HCT116 (cell line): ENCODE measurements at regions not wholly inside any gene's neighbourhood (a gene's known extent, or its start where the extent isn't known, plus 50 kb on each side); places are given as distances from the start of the nearest gene placed in this dataset.

ENCODE experiments used
- ELF1 ChIP-seq: IDR thresholded peaks from 2 replicates; pipeline ENCODE4 v1.6.1; 2012; ENCODE audit warnings: low read depth, borderline replicate concordance
- EZH2 ChIP-seq: fragments of 200-600 bp; sonication (generic); IDR thresholded peaks from 2 replicates; pipeline ENCODE4 v1.6.1; 2017; ENCODE audit warnings: antibody characterized with exemption, mixed run types
- EZH2phosphoT487 ChIP-seq: fragments of 200-600 bp; IDR thresholded peaks from 2 replicates; pipeline ENCODE4 v1.6.1; 2018; ENCODE audit warnings: antibody characterized with exemption, borderline replicate concordance
- FOSL1 ChIP-seq: IDR thresholded peaks from 2 replicates; pipeline ENCODE4 v1.6.1; 2012; ENCODE audit warnings: low read depth
- JUND ChIP-seq: IDR thresholded peaks from 2 replicates; pipeline ENCODE4 v1.6.1; 2012
- POLR2A ChIP-seq: IDR thresholded peaks from 2 replicates; pipeline ENCODE4 v1.7.0; 2011; ENCODE audit warnings: borderline replicate concordance; ENCODE audit not compliant: insufficient read depth, insufficient read length; ENCODE audit errors: extremely low read depth
- POLR2AphosphoS5 ChIP-seq: IDR thresholded peaks from 2 replicates; pipeline ENCODE4 v1.6.1; 2011; ENCODE audit warnings: mild to moderate bottlenecking, low read depth, low read length, moderate library complexity
- REST ChIP-seq: IDR thresholded peaks from 2 replicates; pipeline ENCODE4 v1.6.1; 2012; ENCODE audit warnings: low read depth
- SIN3A ChIP-seq: IDR thresholded peaks from 2 replicates; pipeline ENCODE4 v1.6.1; 2012; ENCODE audit warnings: low read depth
- SP1 ChIP-seq: IDR thresholded peaks from 2 replicates; pipeline ENCODE4 v1.6.1; 2012; ENCODE audit warnings: low read depth
- ZNF274 ChIP-seq: fragments of 200-500 bp; sonication (Bioruptor generic); IDR thresholded peaks from 2 replicates; pipeline ENCODE4 v1.6.1; 2014; ENCODE audit warnings: mild to moderate bottlenecking, low read depth, low read length, inconsistent platforms
- TF ChIP-seq, protein P1 (sequence below), 3 experiments: fragments of 200-600 bp in 1 of 3; sonication (generic) in 1 of 3; IDR thresholded peaks in 2 of 3; conservative IDR thresholded peaks in 1 of 3; 2 replicates each; pipeline ENCODE4 v1.5.1; 2012 to 2017; ENCODE audit warnings: low read depth in 2 of 3, low read length in 2 of 3, antibody characterized with exemption in 1 of 3, borderline replicate concordance in 1 of 3, control low read depth in 1 of 3, mild to moderate bottlenecking in 1 of 3, mixed read lengths in 1 of 3, mixed run types in 1 of 3, moderate library complexity in 1 of 3; ENCODE audit not compliant: insufficient read depth in 1 of 3

DNA sequence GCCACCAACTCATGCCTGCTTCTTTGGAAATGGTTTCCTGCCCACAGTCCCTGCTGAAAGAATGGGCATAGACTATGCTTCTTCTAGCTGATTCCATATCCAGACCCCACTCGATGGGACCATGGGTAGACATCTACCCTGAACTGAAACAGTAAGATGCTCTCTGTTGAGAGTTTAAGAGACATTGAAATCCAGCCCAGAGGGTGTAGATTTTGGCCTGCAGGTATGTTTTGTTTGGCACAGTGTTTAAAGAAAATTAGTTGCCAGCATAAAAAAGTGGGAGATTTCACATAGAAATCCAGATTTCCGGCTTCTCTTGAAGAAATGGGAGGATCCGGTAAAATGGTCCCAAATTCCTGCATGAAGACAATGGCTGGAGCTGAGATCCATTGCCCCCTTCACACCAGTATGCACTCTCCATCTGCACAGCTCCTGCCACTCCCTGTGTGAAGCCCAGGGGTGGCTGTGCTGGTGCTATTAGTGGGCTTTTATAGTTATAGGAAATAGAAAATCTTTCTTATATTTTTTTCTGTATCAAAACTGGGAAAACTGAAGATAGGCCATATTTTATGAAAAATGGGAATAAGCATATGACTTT is 218.1 kb downstream of the PTEN start:
- TF ChIP-seq SIN3A: no peak
- TF ChIP-seq REST: no peak
- TF ChIP-seq, protein P1, sequence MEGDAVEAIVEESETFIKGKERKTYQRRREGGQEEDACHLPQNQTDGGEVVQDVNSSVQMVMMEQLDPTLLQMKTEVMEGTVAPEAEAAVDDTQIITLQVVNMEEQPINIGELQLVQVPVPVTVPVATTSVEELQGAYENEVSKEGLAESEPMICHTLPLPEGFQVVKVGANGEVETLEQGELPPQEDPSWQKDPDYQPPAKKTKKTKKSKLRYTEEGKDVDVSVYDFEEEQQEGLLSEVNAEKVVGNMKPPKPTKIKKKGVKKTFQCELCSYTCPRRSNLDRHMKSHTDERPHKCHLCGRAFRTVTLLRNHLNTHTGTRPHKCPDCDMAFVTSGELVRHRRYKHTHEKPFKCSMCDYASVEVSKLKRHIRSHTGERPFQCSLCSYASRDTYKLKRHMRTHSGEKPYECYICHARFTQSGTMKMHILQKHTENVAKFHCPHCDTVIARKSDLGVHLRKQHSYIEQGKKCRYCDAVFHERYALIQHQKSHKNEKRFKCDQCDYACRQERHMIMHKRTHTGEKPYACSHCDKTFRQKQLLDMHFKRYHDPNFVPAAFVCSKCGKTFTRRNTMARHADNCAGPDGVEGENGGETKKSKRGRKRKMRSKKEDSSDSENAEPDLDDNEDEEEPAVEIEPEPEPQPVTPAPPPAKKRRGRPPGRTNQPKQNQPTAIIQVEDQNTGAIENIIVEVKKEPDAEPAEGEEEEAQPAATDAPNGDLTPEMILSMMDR (IDR thresholded peaks at IDR 0.05 in 2 of 3, conservative IDR thresholded peaks at IDR 0.05 in 1 of 3; ENCODE audit: borderline replicate concordance in 1 of 3, insufficient read depth in 1 of 3, low read depth in 2 of 3, low read length in 2 of 3): no peak
- TF ChIP-seq ELF1: no peak
- no peak for TF ChIP-seq JUND
- no peak for TF ChIP-seq POLR2A
- no peak for TF ChIP-seq EZH2
- TF ChIP-seq SP1: no peak
- no peak for TF ChIP-seq EZH2phosphoT487
- no peak for TF ChIP-seq FOSL1
- no peak for TF ChIP-seq ZNF274
- TF ChIP-seq POLR2AphosphoS5: no peak
